ENCODE measurements at regions not wholly inside any gene's neighbourhood (a gene's known extent, or its start where the extent isn't known, plus 50 kb on each side); places are given as distances from the start of the nearest gene placed in this dataset.

DNA sequence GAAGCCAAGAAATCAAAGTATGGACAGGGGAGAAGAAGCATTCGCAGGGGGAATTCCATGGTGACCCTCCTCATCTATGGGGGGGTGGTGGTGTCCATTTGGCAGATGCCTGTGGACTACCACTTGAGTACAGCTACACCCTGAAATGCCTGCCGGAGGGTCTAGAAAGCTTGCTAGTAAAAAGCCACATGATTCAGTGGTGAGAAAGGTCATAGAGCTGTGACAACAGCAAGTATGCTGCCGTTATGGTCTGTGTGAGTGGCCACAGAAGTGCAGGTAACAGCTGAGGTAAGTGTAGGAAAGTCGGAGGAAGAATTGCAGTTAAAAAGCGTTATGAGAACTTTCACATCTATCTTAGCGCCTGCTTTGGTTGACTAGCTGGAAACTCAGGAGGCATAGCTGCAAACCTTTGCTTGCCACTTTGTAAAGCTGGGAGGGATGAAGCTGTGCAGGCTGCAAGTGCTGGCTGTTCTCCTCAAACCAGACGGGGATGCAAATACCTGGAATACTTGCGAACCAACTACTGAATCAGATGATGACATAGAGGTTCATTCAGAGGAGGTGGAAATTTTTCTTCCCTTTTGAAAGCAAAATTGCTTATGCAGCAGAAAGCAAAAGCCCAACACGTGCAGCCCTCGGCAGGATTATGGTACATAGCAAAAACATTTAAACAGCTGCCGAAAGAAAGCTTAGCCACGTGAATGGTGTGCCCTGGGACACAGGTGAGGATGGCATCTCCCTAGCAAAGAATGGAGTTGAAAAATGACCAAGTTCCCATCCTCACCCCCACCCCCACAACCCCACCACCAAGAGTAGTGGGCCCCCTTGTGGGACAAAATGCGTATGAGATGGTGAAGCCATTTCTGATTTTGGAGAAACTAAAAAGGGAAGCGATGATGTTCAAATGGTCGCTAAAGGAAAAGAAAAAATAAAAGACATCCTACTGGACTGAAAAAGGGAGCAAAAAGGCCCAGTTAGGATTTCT lies 287.0 kb downstream of the RERGL start:
- FAIRE-seq: no peak

- no peak for FAIRE-seq
Observed at GRCh38 chr12:17793854-17794253, 296.1 kb downstream of the RERGL start.

GRCh38 chr12:17778242-17778641 lies 311.8 kb downstream of the RERGL start:
- no peak for FAIRE-seq

- no peak for FAIRE-seq
Observed at GRCh38 chr12:17763366-17763765, 326.6 kb downstream of the RERGL start.

DNA sequence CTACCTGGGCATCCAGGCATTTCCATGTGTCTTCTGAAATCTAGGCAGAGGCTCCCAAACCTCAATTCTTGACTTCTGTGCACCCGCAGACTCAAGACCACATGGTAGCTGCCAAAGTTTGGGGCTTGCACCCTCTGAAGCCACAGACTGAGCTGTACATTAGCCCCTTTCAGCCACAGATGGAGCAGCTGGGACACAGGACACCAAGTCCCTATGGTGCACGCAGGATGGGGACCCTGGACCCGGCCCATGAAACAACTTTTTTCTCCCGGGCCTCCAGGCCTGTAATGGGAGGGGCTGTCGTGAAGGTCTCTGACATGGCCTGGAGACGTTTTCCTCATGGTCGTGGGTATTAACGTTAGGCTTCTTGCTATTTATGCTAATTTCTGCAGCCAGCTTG lies 330.0 kb downstream of the RERGL start:
- no peak for FAIRE-seq

Data from endometrium (tissue), 2 donors.